HS-5 (cell line): ENCODE measurements at regions not wholly inside any gene's neighbourhood (a gene's known extent, or its start where the extent isn't known, plus 50 kb on each side); places are given as distances from the start of the nearest gene placed in this dataset.
"Not testable (repeated sequence)": the region's sequence is repeated elsewhere in the genome, so short reads cannot be mapped to it uniquely, and the experiment has no call there.

ENCODE experiments used
- DNase-seq: peaks from one replicate; pipeline ENCODE4 v3.0.0-alpha.2; 2012; ENCODE audit warnings: low read depth

DNA sequence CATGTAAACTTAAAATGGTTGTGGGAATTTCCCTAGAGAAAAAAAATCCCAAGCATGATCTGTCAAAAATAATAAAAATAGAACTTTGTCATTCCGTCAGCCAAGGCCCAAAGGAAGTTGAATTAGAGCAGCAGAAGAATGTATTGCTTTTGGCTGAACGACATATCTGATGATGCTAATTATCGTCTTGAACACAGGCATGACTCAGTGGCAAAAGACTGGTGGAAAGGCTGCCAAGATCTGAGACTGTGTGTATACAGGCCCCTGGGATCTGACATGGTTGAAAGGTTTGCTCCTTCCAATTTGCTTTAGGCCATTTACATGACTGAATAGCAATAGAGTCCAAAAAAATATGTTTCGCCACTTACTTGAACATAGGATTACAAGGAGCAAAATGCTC is 1057.1 kb upstream of the CRIM1 start:
- DNase-seq: peak; percentile 41

DNA sequence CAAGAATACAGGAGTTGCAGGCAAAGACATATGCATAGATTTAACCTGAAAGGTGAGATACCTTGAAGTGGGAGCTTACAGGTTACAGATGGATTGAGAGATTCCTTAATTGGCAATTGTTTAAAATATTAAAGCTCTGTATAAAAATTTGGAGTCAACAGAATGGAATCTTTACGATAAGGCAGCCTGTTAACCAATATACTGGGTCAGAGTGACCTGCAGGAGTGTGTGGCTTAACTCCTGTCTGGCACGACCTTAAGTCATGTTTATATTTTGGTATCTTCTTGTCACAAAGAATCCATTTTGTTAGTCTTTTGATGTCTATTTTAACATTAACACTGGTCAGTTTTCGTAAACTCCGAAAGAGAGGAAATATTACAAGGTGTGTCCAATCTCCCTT is 1058.2 kb upstream of the CRIM1 start:
- DNase-seq: no peak

DNA sequence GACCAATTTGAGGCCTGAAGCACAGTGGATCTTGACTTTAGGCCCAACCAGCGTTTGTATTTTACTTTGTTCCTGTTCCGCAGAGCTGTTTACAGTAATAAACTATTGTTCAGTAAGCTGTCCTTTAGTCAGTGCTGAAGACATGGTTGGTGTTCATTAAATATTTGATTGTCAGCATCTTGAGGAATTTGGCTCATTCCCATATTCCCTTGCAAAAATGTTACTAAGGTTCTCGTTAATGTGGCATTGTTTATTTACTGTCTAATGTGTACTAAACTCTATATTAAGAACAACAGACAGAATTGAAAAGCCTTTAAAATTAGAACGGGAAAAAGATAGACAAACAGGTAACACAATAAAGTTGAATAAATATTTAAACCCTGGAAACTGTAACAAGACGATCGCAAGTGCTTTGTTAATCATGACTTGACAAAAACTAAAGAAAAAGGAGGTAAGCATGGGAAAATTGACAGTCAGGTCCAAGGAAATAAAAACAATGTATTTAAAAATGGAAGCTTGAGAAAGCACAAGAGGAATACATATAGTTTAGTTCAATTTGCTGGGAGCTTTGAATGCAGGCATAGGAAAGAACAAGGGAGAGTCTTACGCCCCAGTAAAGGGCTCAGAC is 1060.8 kb upstream of the CRIM1 start:
- no peak for DNase-seq

DNA sequence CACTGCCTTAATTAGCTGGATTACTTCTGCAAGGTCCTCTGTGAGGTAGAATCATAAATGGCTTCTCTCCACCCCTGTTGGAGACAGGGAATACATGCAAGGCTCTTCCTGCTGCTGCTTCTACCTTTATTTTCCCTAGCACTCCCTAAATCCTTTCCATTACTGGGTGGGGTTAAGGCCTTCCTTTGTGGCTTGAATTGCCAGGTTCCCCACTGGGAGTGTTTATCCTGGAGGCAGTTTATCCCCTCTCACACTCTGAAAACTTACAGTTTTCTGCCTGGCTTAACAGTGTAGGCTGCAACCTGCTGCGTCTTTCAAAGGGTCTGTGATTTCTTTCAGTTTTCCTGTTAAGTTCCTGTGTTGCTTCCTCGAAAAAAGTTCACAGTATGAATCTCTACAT is 1062.3 kb upstream of the CRIM1 start:
- DNase-seq: no peak

DNA sequence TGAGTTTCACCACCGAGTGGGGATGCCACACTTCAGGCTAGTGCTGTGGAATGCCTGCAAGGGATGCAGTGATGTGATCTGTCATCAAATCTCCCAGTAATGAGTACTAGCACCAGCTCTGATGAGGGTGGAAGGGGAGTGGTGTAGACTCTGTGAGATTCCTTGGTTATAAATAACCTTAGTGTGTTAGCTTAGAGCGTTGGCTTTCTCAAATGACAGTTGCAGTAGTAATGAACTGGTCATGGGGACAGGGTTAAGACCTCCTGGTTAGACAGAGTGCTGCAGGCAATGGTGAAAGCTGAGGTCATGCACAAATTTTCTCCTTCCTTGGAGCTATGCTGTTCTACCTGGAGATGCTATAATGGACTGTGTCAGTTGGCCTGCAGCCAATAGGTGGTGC is 1063.4 kb upstream of the CRIM1 start:
- DNase-seq: no peak

DNA sequence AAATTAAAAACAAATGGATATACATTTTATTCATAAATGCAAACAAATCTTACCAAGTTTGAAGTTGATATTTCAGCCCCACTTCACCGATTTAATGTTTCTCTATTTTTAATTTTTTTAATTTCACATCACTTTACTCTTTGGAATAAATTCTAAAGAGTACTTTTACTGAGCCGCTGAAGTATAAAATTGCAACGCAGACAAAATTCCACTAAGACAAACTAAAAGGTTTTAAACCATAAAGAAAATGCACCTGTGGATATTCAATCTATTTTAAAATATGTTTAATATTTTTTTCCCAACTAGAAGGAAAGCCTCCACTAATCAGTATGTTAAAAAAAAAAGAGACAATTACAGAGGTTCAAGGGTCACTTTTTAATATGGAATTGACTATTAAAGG is 1073.9 kb upstream of the CRIM1 start:
- no peak for DNase-seq

DNA sequence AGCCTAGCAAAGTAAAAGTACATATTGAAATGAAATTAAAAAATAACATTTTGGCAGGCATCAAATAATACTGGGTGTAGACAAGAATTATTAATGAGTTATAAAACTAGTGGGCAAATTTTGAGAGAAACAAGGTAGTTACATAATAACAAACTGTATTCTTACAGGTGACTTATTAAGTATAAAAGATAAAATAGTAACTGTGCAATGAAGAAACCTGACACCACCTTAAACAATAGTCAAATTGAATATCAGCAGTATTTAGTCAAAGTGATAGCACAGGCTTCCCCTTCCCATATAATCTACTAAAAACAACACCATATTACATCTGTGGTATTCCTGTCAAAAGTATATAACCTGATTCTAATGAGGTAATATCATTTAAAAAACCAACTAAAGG is 1099.8 kb upstream of the CRIM1 start:
- no peak for DNase-seq

DNA sequence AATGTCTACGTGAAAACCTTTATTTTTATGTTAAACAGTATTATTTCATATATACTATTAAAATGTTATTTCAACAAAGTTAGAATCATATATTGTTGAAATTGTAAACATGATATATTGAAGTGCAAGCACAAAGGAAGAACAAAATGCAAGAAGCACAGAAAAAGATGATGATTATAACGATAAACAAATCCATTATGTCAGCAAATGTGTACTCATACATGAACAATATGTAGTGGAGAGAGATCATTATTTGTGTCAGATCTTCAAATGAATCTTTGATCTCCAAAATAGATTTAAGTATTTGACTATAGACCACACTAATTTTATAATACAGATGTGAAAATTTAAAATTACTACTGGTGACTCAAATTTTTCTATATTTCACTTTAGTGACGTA is 1104.4 kb upstream of the CRIM1 start:
- no peak for DNase-seq

DNA sequence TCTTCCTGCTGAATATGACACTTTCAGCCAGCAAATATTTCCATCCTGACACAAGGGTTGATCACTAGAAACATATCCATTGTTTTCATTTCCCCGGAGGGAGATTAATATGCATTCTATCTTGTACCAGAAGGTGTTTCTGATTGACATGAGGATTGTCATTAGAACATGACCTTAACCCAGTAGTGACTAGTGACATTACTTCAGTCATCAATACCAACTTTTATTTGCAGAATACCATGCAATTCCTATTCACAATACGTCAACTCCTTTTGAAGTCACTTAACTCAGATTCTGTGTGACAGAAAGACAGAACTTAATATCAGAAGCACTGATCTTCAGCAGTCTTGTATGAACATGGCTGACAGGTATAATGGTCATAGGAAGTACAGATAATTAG is 1108.9 kb upstream of the CRIM1 start:
- no peak for DNase-seq

DNA sequence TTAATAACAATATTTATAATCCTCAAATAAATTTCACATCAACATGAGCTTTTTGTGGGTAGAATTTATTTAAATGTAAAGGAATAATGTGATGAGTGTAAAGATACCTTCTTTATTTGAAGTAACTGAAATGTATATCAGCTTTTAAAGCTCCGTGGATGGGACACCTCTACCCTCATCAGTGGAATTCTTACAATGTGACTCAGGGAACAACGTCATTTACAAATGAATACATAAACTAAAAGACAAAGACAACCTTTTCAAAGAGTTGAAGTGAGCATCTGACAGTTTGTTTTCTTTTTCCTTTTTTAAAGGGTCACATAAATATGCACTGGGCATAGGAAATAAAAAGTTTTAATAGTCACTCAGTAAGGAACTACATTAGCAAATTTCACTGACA is 1127.0 kb upstream of the CRIM1 start:
- DNase-seq: no peak

DNA sequence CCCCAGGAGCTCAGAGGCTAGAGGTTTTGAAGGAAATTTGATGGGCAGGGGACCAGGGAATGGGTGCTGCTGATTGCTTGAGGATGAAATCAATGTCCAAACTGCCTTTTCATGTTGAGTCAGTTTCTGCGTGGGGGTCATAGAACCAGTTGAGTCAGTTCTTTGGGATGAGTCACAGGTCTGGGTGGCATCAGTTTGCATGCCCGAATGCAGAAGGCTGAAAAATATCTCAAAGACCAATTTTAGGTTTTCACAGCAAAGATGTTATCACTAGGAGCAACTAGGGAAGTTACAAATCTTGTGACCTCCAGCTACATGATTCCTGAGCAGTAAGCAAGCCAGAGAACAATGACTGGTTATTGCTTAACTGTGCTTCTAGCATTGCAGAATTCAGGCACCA is 1135.1 kb upstream of the CRIM1 start:
- peak; percentile 10 for DNase-seq

DNA sequence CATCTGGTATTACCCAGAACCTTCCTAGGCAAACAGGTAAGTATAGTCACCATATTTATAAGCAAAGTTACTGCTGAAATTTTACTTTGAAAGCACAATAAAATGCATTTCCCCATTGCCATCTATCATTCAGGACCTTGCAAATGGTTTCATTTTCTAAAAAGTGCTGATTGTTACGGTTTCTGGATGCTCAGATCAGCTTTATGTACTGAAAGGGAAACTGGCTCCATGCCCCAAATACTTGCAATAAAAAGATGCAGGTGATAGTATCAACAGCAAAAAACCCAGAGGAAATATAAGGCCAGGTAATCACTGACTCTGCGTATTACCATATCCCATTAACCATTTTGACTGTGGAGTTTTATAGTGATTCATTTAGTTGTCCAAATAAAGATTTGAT is 1150.7 kb upstream of the CRIM1 start:
- DNase-seq: no peak

DNA sequence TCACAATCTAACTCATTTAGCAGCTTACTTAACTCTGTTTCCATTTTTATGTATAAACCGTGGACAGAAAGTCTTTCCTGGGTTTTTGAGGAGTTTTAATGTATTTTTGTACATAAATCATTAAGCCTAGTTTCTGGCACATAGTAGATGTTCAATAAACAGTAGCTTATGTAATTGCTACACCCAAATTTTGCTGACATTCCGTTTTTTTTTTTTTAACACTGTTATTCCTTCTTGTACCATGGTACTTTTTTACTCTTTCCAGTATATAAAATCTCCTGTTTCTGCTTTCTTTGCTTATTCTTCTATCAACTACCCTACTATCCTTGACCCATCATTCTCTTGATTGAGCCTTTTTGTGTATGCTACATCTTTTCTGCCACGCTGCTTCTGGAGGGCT is 1151.3 kb upstream of the CRIM1 start:
- DNase-seq: no peak

DNA sequence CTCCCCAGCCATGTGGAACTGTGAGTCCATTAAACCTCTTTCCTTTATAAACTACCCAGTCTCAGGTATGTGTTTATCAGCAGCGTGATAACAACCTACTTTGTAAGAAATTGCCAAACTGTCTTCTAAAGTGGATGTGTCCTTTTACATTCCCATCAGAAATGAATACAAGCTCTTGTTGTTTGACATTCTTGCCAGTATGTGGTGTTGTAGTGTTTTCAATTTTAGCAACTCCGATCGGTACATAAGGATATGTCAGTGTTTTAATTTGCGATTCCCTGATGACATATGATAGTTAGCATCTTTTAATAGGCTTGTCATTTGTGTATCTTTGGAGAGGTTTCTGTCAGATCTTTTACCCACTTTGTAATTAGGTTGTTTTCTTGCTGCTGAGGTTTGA is 1156.3 kb upstream of the CRIM1 start:
- no peak for DNase-seq

DNA sequence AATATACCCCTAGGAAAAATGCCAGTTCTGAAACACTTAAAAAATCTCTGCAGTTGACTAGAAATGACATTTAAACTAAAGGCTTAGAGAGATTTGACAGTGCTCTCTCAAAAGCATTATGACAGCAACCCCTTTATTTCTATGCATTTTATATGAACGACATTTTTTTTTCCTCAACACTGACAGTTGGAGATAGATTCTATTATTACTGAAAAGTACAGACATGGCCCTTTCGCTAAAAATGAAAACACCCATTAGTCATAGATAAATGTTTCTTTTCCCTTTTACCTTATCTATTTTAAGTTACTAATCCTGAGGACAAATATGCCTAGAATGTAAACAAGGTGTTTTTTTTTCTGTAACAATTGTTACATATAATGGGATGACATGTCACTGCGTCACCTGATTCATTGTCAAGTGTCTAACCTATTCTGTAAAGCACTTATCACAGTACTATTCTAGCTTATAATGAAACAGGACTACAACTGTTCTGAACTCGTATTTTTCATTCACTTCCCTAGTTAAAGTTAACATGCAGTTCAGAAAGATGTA is 1169.6 kb upstream of the CRIM1 start:
- no peak for DNase-seq

DNA sequence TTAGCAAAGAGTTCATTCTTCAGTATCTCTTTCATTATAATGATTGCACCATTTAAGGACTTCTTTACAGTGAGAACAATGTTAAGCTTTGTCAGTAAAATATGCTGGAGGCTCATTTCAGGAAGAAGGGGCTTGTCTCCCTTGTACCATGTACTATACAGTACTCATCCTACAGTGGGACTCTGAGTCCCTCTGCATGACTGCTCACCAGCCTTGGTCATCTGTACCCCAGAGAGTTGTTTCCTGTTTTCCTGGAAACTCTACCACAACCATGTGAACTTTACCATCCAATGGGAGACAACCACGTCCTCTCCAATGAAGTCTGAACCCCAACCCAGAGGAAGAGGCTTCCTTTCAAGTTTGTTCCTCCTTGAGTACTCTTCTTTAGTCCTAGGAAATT is 1171.1 kb upstream of the CRIM1 start:
- DNase-seq: no peak

DNA sequence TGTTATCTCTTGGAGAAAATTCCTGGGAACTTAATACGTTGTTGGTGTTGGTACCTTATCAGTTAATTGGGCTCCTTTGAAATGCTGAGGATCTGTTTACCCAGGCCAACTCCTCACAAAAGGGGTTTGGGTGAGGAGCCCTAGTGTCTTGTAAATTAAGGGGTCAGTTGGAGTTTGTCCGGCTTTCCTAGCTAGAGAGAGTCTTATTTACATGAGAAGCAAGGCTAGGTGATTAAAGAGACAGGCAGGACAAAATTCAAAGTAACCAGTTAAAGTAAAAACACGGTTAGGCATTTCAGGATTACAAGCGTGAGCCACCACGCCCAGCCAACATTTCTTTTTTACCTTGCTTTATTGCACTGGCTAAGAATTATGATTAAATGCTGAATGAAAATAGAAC is 1178.9 kb upstream of the CRIM1 start:
- not testable (repeated sequence) for DNase-seq

DNA sequence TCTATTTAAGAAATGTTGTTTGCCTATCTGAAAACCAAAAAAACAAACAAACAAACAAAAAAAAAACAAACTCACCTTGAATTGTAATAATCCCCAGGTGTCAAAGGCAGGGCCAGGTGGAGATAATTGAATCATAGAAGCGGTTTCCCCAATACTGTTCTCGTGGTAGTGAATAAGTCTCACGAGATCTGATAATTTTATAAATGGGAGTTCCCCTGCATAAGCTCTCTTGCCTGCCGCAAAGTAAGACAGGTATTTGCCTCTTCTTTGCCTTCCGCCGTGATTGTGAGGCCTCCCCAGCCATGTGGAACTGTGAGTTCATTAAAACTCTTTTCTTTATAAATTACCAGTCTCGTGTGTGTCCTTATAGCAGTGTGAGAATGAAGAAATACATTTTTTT is 1180.7 kb upstream of the CRIM1 start:
- DNase-seq: no peak

DNA sequence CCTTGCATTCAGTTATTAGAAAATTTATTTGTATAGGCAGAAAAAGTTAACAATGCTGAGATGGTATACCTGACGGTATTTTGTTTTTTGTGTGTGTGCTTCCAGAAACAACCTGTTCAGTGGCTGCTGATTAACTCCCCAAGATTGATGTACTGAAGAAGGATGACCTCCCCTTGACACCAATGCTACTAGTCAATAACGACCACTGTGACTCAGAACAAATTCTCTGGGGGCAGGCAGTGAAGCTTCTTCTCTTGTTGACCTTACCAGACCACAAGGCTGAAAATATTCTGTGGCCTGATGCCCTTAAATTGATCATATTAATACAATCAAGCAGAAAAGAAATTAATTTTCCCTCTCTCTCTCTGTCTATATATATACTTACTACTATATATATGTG is 1182.9 kb upstream of the CRIM1 start:
- DNase-seq: no peak

DNA sequence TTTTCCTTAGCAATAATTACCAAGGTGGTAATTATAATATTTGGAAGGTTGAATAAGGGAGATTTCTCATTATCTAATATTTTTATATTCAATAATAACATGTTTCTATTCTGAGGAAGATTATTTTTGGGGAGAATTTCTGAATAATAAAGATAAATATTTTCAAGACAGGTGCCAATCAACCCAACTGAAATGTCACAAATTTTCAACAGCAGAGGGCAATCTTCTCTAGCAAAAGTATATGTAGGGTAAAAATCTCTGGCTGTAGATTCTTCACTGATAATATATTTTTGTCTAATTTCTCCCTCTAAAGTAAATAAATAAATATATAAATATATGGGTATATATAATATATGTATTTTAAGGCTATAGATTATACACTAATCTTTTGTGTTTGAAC is 1187.2 kb upstream of the CRIM1 start:
- no peak for DNase-seq

DNA sequence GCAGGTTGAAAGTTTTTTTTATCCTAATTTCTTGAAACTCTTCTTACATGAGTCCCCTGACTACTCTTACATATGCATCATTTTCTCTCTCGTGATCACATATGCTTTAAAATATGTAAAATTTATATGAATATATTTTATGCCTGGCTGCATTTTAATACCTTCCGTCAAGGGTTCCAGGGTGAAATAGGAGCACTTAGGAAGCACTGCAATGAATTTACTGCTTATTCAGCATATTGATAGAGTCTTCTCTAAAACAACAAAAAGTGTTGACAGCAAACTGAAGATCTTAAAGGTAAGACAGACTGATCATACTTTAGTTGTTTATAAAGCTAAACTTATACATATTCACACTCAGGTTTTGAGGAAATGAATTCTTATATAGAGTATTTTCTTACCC is 1191.6 kb upstream of the CRIM1 start:
- DNase-seq: no peak

DNA sequence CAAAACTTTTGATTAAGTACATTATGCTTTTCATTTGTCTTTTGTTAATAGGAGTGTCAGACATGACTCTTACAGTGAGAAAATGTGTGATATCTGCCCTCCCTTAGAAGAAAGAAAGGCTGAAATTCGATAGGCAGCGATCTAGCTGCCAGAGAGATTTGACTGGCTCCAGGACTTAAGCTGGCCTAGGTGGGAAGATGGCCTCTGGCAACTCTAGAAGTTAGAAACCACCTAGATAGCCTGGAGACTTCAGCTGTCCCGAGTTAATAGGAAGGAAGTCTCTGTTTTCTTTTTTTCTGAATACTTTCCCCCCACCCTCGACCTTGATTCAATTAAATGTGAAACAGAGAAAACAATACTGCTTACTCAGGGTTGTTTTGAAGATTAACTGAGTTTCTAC is 1194.7 kb upstream of the CRIM1 start:
- DNase-seq: no peak

DNA sequence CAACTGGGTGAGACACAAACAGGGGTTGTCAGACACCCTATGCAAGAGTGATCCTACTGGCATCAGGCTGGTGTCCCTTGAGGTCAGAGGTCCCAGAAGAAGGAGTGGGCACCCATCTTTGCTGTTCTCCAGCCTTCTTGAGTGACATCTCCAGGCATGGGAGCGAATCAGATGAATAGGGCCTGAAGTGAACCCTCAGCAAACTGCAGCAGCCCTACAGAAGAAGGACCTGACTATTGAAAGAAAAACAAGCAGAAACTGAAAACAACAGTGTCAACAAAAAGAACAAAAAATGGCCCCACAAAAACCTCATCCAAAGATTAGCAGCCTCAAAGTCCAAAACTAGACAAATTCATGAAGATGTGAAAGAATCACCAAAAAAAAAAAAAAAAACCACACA is 1229.7 kb upstream of the CRIM1 start:
- DNase-seq: no peak

DNA sequence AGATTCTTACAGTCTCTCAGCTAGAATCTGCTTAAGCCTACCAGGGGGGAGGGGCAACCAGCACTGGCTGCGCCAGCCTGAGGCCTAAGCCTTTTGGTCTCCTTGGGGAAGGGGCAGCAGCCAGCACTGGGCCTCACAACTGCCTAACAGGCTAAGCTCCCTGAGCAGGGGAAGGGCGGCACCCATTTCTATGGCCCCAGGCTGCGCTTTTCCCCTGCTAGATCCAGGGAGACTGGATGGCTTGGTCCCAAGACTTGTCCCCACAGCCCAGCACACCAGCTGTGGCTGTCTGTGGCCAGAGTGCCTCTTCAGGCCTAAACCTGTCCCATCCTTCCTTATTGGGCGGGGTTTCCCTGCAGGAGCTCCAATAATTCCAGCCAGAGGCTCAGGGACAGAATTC is 1230.3 kb upstream of the CRIM1 start:
- no peak for DNase-seq

DNA sequence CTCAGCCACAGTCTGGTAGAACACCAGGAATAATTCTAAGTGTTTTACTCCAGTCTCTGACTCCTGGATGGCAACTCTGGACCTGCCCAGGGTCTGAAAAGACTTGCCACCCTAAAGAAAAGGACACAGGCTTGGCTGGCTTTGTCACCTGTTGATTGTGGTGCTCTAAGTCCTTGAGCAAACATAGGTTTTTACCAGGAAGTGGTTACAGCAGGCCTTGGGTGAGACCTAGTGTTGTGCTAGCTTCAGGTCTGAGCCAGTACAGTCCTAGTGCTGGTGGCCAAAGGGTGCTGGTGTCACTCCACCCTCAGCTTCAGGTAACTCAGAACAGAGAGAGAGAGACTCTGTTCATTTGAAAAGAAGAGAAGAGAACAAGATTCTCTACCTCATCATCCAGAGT is 1239.4 kb upstream of the CRIM1 start:
- no peak for DNase-seq
